ENCODE measurements at regions not wholly inside any gene's neighbourhood (a gene's known extent, or its start where the extent isn't known, plus 50 kb on each side); places are given as distances from the start of the nearest gene placed in this dataset.

- TF ChIP-seq ZNF701 (tag by site-specific recombination; IDR thresholded peaks at IDR 0.05) (no peak), ZNF544 (tag by site-specific recombination; IDR thresholded peaks at IDR 0.05) (no peak), ZNF549 (tag by site-specific recombination; IDR thresholded peaks at IDR 0.05) (no peak), ZNF513 (tag by site-specific recombination; IDR thresholded peaks at IDR 0.05) (no peak), ZNF670 (tag by site-specific recombination; IDR thresholded peaks at IDR 0.05; ENCODE audit: low read depth) (no peak), ZNF664 (tag by site-specific recombination; IDR thresholded peaks at IDR 0.05) (no peak), ZNF623 (tag by site-specific recombination; IDR thresholded peaks at IDR 0.05) (no peak), ZNF24 (tag by site-specific recombination; IDR thresholded peaks at IDR 0.05) (no peak), ZFP37 (tag by site-specific recombination; IDR thresholded peaks at IDR 0.05) (no peak), ZNF132 (tag by site-specific recombination; IDR thresholded peaks at IDR 0.05; ENCODE audit: borderline replicate concordance) (no peak), ZSCAN5A (tag by site-specific recombination; IDR thresholded peaks at IDR 0.05) (no peak), MEIS1 (CRISPR knock-in tag; IDR thresholded peaks at IDR 0.05; ENCODE audit: borderline replicate concordance) (no peak)
Observed at GRCh38 chr18:43398601-43399000, 121.3 kb upstream of the SYT4 start.

GRCh38 chr18:43405097-43405496 lies 127.8 kb upstream of the SYT4 start:
- no peaks in the 10 kb centered on the region for H3K36me3 ChIP-seq (ENCODE audit: control insufficient read depth in 2 of 2, insufficient read depth in 1 of 2, low read length in 2 of 2)
- H3K4me3 ChIP-seq (ENCODE audit: low read depth, low read length): no peak overlapping the region
- H3K9me3 ChIP-seq (ENCODE audit: control insufficient read depth, insufficient read depth, low read depth, low read length): no peaks in the 10 kb centered on the region
- no peaks in the 10 kb centered on the region for H3K4me1 ChIP-seq (ENCODE audit: control insufficient read depth, insufficient read depth, low read length)
- H3K27ac ChIP-seq (ENCODE audit: extremely low read depth, low read depth, low read length): no peak overlapping the region
- CTCF ChIA-PET: interaction anchor here (0.7 to 1.0 kb wide), 2 partner anchors 16 to 56 kb away, joined by 3 to 5 read pairs; no protein-coding TSS in a partner anchor
- no peak for TF ChIP-seq ZNF561 (tag by site-specific recombination; IDR thresholded peaks at IDR 0.05; ENCODE audit: borderline replicate concordance)
- no peak for TF ChIP-seq ZFP41 (tag by site-specific recombination; IDR thresholded peaks at IDR 0.05; ENCODE audit: borderline replicate concordance)
- no peak for TF ChIP-seq PRDM1 (tag by site-specific recombination; IDR thresholded peaks at IDR 0.05)
- no peak for TF ChIP-seq ZNF2 (tag by site-specific recombination; IDR thresholded peaks at IDR 0.05)
- no peak for TF ChIP-seq ZBTB20 (tag by site-specific recombination; IDR thresholded peaks at IDR 0.05)
- no peak for TF ChIP-seq ZNF112 (tag by site-specific recombination; IDR thresholded peaks at IDR 0.05)
- TF ChIP-seq ZNF354C (tag by site-specific recombination; IDR thresholded peaks at IDR 0.05; ENCODE audit: borderline replicate concordance, low read depth): no peak
- TF ChIP-seq ZNF335 (tag by site-specific recombination; conservative IDR thresholded peaks at IDR 0.05): no peak
- no peak for TF ChIP-seq ZNF426 (tag by site-specific recombination; IDR thresholded peaks at IDR 0.05)
- no peak for TF ChIP-seq ZFP37 (tag by site-specific recombination; IDR thresholded peaks at IDR 0.05)
- POLR2A ChIA-PET: no interaction called here

More at GRCh38 chr18:43398601-43399000, 121.3 kb upstream of the SYT4 start:
- ChIA-PET CTCF (interaction anchor here (0.6 kb wide), 1 partner anchor 1100 kb away, joined by 3 read pairs; no protein-coding TSS in a partner anchor), POLR2A (no interaction called here)
- no peak overlapping the region for H3K27ac ChIP-seq (ENCODE audit: extremely low read depth, low read depth, low read length)
- no peaks in the 10 kb centered on the region for H3K36me3 ChIP-seq (ENCODE audit: control insufficient read depth in 2 of 2, insufficient read depth in 1 of 2, low read length in 2 of 2)
- H3K4me1 ChIP-seq (ENCODE audit: control insufficient read depth, insufficient read depth, low read length): no peaks in the 10 kb centered on the region
- no peak overlapping the region for H3K4me3 ChIP-seq (ENCODE audit: low read depth, low read length)
- no peaks in the 10 kb centered on the region for H3K9me3 ChIP-seq (ENCODE audit: control insufficient read depth, insufficient read depth, low read depth, low read length)

- H3K4me3 ChIP-seq (ENCODE audit: low read depth, low read length): no peak overlapping the region
- no peaks in the 10 kb centered on the region for H3K9me3 ChIP-seq (ENCODE audit: control insufficient read depth, insufficient read depth, low read depth, low read length)
- H3K36me3 ChIP-seq (ENCODE audit: control insufficient read depth in 2 of 2, insufficient read depth in 1 of 2, low read length in 2 of 2): no peaks in the 10 kb centered on the region
- CTCF ChIA-PET: no interaction called here
- no peaks in the 10 kb centered on the region for H3K4me1 ChIP-seq (ENCODE audit: control insufficient read depth, insufficient read depth, low read length)
- H3K27ac ChIP-seq (ENCODE audit: extremely low read depth, low read depth, low read length): no peak overlapping the region
- POLR2A ChIA-PET: no interaction called here
- no peak for TF ChIP-seq ZNF26 (tag by site-specific recombination; IDR thresholded peaks at IDR 0.05)
- no peak for TF ChIP-seq SCRT1 (tag by site-specific recombination; IDR thresholded peaks at IDR 0.05; ENCODE audit: borderline replicate concordance)
- no peak for TF ChIP-seq ZNF837 (tag by site-specific recombination; IDR thresholded peaks at IDR 0.05)
- TF ChIP-seq HOXC10 (CRISPR knock-in tag; IDR thresholded peaks at IDR 0.05): no peak
- no peak for TF ChIP-seq BCL11B (tag by site-specific recombination; IDR thresholded peaks at IDR 0.05; ENCODE audit: low read depth)
- TF ChIP-seq ZNF114 (tag by site-specific recombination; IDR thresholded peaks at IDR 0.05): no peak
- TF ChIP-seq PRDM6 (tag by site-specific recombination; IDR thresholded peaks at IDR 0.05): no peak
- no peak for TF ChIP-seq ZNF571 (tag by site-specific recombination; IDR thresholded peaks at IDR 0.05)
Observed at GRCh38 chr18:43414006-43414405, 136.7 kb upstream of the SYT4 start.

All from HEK293 (cell line).